Islet of Langerhans (tissue), 1 donor: ENCODE measurements at regions not wholly inside any gene's neighbourhood (a gene's known extent, or its start where the extent isn't known, plus 50 kb on each side); places are given as distances from the start of the nearest gene placed in this dataset.

ENCODE experiments used
- FAIRE-seq: peaks from one replicate; lab custom pipeline; 2011; peaks lifted over from hg19 to GRCh38; lab: Jason Lieb, UNC

DNA sequence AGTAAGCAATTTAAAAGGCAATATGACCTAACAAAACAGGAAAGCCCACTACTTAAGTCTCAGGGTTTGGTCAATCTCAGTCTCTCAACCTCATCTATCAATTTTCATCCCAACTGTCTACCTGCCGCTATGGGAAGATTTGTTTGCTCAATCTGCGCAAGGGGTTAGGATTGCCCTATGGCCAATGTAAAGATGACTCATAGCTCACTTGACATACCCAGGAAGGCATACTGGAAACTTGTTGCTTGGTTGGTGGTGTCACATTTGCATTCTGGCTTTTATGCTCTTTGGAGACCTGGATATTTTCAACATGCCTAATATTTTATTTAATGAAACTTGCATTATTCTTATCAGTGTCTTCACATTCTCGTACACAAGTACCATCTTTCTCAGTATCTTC lies 78.1 kb upstream of the TMEM196 start:
- FAIRE-seq = no peak

DNA sequence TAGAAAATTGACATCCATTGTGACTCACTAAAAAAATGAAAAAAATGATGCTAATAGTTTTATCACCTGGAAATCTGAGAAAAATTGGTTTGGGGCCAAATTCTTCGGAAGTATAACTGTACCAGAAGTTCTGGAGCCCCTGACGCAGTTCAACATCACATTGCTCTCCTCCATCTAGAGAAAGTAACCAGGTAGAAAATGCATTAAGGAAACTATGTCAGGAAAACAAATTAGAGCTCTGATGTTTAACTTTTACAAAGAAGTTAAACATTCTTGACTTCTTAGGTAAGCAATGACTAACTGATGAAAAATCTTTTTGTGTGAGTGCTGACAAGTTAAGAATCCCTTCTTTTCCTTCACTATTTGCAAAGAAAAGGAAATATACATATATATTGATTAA lies 61.1 kb upstream of the TMEM196 start:
- FAIRE-seq = no peak

- no peak for FAIRE-seq
Observed at GRCh38 chr7:19830604-19831003, 57.2 kb upstream of the TMEM196 start.
